22Rv1 (cell line): ENCODE measurements at regions not wholly inside any gene's neighbourhood (a gene's known extent, or its start where the extent isn't known, plus 50 kb on each side); places are given as distances from the start of the nearest gene placed in this dataset.

ENCODE experiments used
- CTCF ChIP-seq: fragments of 450-650 bp; IDR thresholded peaks from 2 replicates; pipeline ENCODE4 v1.5.1; 2017; ENCODE audit warnings: mild to moderate bottlenecking
- ZFX ChIP-seq: fragments of 450-650 bp; IDR thresholded peaks from 2 replicates; pipeline ENCODE4 v1.6.1; 2017; ENCODE audit warnings: antibody characterized with exemption, borderline replicate concordance

DNA sequence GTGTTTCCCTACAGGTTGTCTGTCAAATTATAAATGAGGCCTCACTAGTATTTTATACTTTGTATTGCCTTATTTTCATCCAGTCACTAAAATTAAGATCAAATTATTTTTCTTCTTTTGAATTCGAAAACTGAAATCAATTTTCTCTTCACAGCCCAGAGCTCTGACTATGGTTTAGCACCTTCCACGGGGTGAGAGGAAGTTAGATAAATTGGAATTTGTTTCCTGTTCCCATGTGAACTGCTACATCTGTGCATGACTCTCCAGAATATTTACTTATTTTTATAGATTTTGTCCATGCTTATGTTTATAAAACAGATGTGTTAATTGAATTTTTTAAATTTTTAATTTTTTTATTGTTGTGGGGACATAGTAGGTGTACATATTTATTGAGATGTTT, 656.5 kb downstream of the IRS1 start:
- TF ChIP-seq ZFX, result no peak
- no peak for TF ChIP-seq CTCF
